ENCODE measurements at regions not wholly inside any gene's neighbourhood (a gene's known extent, or its start where the extent isn't known, plus 50 kb on each side); places are given as distances from the start of the nearest gene placed in this dataset.

GRCh38 chr19:22532388-22533300 lies 101.5 kb upstream of the ZNF492 start (continued):
- TF ChIP-seq CTBP2 (IDR thresholded peaks at IDR 0.05; ENCODE audit: borderline replicate concordance, insufficient read depth, insufficient read length, low read length) (no peak), RXRA (IDR thresholded peaks at IDR 0.05; ENCODE audit: insufficient read depth, low read depth, low read length) (no peak), CHD7 (IDR thresholded peaks at IDR 0.05; ENCODE audit: insufficient replicate concordance, low read length) (no peak)

All from H1 (cell line).